22Rv1 (cell line): ENCODE measurements at regions not wholly inside any gene's neighbourhood (a gene's known extent, or its start where the extent isn't known, plus 50 kb on each side); places are given as distances from the start of the nearest gene placed in this dataset.

Source experiments
- ZFX ChIP-seq: fragments of 450-650 bp; IDR thresholded peaks from 2 replicates; pipeline ENCODE4 v1.6.1; 2017; ENCODE audit warnings: antibody characterized with exemption, borderline replicate concordance
- TF ChIP-seq, protein P1 (sequence below): fragments of 450-650 bp; IDR thresholded peaks from 2 replicates; pipeline ENCODE4 v1.5.1; 2017; ENCODE audit warnings: mild to moderate bottlenecking

GRCh38 chr1:98497497-98497896 lies 164.0 kb upstream of the SNX7 start:
- TF ChIP-seq, protein P1, sequence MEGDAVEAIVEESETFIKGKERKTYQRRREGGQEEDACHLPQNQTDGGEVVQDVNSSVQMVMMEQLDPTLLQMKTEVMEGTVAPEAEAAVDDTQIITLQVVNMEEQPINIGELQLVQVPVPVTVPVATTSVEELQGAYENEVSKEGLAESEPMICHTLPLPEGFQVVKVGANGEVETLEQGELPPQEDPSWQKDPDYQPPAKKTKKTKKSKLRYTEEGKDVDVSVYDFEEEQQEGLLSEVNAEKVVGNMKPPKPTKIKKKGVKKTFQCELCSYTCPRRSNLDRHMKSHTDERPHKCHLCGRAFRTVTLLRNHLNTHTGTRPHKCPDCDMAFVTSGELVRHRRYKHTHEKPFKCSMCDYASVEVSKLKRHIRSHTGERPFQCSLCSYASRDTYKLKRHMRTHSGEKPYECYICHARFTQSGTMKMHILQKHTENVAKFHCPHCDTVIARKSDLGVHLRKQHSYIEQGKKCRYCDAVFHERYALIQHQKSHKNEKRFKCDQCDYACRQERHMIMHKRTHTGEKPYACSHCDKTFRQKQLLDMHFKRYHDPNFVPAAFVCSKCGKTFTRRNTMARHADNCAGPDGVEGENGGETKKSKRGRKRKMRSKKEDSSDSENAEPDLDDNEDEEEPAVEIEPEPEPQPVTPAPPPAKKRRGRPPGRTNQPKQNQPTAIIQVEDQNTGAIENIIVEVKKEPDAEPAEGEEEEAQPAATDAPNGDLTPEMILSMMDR, result no peak
- no peak for TF ChIP-seq ZFX
